ENCODE measurements at regions not wholly inside any gene's neighbourhood (a gene's known extent, or its start where the extent isn't known, plus 50 kb on each side); places are given as distances from the start of the nearest gene placed in this dataset.

DNA sequence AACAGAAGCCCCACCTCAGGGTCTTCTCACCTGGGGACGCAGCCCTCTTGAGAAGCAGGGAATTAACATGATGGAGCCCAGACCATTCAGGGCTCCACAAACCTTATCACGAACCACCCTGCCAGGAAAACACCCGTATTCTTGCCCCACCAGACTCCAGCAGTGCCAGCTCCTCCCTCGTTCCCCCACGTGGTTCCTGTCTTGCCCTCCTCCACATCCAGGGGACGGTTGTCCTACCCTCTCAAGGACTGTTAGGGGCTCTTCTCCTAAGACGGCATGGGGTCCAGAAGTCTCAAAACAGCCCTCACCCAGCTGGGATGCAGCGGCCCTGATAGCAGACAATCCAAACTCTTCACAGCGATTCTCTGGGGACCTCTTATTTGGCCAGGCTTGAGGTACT is 372.2 kb upstream of the HS6ST1 start:
- no peak for DNase-seq (ENCODE audit: low read depth)

DNA sequence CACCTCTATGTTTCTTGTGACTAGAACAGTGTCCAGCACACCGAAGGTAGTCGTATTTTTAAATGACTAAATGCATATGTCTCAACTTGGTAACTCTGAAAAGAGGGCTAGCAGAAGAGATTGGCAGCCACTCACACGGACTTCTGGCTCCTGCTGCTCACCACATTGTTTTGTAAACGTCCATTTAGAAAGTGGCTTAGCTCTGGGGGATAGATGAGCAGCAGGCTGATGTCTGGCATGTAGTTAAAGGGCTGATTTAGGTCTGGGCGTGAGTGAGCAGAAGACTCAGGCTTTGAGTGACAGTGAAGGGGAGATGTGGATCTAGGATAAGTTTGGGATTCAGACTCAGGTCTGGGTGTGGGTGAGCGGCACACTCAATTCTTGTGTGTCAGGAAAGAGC is 372.9 kb upstream of the HS6ST1 start:
- no peak for DNase-seq (ENCODE audit: low read depth)

DNA sequence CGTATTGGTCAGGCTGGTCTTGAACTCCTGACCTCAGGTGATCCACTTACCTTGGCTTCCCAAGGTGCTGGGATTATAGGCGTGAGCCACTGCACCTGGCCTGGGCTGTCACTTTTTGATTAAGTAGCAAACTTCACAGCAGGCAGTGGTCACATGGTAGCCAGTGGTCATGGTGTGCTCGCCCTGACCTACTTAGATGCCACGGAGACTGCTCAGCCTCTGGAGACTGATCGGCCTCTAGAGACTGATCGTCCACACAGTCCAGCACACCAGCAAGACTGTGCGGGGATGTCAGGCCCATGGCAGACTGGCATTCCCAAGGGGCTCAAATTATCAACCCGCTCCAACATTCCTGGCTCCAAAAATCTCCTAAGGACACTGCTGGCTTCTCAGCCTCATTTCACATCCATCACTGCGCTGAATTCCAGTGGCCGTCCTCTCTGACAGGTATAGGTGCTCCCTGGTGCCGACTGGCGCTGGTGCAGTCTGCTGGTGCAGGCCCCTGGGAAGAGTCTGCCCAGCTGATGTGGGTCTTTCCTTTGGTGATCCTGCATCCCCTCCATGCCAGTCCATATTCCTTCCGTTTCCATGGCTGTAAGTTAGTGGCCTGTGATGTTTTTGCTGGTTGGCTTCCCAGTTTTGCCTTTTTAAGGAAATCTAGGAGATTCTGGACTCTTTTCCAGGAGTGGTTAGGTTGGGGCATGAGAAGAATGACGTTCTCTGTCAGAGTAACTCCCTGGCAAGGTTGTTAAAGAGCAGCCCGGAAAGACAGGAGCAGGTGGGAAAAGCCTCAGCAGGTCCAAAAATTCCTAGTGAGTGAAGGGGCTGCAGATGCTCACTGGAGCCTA is 374.5 kb upstream of the HS6ST1 start:
- no peak for DNase-seq (ENCODE audit: low read depth)

DNA sequence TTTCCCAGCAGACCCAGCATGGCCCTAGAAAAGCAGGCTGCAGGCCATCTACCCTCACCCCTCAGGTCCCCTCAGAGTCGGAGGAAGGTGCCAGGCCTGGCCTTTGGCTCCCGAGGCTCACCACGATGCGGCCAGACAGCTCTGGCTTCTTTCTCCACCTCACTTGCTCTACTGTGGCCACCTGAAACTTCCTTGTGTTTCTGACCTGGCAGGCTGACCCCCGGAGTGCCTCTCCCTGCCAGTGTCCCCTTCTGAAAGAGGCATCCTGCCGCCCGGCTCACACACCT is 375.0 kb upstream of the HS6ST1 start:
- no peak for DNase-seq (ENCODE audit: low read depth)

DNA sequence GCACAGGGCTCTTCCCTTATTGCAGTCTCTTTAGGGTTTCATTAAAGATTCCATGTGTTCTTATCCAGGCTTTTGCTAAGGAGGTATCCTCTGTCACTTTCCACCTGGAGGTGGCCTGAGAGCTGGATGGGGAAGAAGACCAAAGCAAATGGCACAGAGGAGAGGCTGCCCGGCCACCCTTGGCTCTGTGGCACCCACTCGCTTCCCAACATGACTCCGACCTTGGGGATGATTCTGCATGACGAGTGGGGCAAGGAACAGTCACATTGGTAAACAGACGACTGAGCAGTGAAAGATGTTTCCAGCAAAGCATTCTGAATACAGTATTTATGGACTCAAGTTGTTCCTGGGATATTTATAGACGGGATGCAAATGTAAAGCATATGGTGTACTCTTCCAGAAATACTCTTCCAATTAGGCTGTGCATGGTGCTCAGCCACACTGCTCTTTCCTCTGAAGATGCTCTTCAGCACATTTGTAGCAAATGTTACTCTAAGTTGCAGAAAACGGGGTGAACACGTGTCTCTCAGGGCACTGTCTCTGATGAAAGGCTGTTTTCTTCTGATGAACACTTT is 377.1 kb upstream of the HS6ST1 start:
- DNase-seq (ENCODE audit: low read depth) = no peak

DNA sequence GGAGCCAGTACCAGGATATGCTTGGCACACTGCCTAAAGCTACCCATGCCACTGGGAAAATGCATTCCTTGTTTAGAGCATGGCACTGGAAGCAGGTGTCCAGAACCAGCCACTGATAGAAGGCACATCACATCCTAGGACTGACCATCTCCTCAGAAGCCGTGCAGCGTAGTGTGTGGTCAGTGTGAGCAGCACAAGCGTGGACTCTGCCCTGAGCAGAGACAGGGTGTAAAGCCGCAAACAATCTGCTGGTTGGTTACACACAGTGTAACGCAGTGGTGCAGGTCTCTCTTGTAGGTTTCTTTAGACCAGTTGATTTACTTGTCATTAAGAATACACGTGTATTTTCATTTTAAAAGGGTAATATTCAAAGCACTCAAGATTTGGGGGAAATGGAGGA is 377.8 kb upstream of the HS6ST1 start:
- no peak for DNase-seq (ENCODE audit: low read depth)

DNA sequence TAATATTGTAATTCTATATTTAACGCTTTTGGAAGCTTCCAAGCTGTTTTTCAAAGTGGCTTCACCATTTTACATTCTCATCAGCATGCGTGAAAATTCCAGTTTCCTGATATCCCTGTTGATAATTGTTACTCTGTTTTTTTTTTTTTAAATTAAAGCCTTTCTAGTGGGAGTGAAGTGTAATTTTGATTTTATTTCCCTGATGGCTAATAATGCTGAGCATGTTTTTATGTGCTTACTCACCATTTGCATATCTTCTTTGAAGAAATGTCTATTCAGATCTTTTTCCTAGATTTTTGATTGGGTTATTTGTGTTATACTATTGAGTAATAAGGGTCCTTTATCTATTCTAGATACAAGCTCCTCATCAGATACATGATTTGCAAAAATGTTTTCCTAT is 382.8 kb upstream of the HS6ST1 start:
- DNase-seq (ENCODE audit: low read depth) = no peak

DNA sequence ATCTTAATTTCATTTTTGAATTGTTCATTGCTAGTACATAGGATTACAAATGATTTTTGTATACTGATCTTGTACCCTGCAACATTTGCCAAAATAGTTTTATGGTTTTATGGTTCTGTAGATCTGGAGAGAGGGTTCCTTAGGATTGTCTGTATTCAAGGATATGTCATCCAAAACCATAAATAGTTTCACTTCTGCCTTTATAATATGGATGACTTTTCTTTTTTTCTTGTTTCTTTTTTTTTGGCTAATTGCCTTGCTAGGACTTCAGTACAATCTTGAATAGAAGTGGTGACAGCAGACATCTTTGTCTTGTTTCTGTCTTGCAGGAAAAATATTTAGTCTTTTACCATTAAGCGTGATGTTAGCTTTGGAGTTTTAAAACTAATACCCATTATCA is 383.9 kb upstream of the HS6ST1 start:
- no peak for DNase-seq (ENCODE audit: low read depth)

DNA sequence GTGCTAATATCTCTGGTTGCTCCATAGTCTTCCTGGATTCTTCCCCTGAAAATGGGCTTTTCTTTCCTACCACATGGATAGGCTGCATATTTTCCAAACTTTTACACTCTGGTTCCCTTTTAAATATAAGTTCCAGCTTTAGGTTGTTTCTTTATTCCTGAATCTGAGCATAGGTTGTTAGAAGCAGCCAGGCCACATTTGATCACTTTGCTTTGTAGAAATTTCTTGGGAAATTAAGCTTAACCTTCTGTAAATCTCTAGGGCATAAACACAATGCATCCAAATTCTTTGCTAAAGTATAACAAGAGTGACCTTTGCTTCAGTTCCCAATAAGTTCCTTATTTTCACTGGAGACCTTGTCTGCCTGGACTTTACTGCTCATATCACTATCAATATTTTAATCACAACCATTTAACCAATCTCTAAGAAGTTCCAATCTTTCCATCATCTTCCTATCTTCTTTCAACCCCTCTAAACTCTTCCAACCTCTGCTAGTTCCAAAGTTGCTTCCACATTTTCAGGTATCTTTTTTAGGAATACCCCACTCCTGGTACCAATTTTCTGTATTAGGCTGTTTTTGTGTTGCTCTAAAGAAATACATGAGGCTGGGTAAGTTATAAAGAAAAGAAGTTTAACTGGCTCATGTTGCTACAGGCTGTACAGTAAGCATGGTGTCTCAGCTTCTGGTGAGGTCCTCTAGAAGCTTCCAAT is 389.6 kb upstream of the HS6ST1 start:
- no peak for DNase-seq (ENCODE audit: low read depth)

DNA sequence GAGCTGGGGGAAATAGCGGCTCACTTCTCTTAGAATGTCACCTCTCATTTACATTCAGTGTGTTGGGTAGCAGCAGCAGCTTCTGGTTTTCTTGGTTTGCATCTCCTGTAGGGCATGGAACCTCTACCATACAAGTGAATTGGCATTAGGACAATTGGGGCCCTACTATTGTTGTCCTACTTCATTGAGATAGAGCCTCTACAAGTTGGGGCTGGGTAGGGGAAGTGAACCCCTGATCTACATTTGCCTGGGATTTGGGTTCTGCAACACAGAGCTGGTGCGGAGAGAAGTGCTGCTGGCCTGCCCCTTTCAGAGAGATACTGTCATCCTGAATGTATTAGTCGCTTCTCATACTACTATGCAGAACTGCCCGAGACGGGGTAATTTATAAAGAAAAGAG is 391.6 kb upstream of the HS6ST1 start:
- no peak for DNase-seq (ENCODE audit: low read depth)

DNA sequence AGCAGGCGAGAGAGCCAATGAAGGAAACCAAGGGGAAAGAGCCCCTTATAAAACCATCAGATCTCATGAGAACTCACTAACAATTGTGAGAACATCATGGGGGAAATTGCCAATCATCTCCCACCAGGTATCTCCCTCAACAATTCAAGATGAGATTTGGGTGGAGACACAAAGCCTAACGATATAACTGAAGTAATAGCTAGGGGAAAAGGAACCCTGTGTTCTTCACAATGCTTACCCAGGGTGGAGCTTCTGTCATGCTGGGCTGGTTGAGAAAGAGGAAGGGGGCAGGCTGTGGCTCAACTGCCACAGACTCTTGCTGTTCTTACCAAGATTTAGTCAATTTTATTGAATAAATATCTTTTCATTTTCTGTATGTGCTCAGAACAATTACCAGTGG is 392.1 kb upstream of the HS6ST1 start:
- no peak for DNase-seq (ENCODE audit: low read depth)

DNA sequence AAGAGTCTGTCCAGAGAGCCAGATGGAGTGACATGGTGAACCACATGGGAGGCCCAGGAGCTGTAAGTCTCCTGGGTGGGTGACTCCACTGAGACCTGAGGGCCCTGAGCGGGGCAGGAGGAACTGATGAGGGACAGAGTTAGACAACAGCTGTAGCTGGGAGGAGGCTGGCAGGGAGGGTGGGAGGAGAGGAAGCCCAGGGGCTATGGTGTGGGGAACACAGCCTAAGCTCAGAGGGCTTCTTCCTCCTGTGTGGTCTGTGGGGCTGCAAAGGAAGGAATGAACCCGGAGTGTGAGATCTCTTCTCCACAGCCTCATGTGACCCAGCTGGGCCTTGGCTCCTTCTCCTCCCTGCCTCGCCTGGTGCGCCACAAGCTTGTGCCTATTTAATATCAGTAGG is 395.6 kb upstream of the HS6ST1 start:
- no peak for DNase-seq (ENCODE audit: low read depth)

DNA sequence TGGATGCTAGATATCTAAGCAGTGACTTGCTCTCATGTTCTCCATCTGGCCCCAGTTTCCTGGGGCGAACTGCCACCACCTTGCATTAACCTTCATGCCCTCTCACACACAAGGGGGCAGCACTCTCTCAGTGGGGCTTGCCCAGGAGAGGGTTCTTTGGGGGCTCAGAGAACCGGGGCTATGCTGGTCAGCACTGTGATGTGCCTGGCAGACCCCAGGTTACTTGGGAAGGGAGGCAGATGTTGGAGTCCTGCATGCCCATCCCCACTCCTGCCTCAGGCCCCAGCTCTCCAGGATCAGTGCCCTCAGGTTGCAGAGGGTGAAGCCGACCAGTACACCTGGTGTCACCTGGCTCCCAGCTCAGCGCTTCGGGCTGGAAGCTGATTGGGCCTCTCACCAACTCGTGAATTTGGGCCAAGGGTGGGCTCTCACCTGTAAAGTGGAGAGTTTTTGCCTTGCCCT is 396.2 kb upstream of the HS6ST1 start:
- no peak for DNase-seq (ENCODE audit: low read depth)

DNA sequence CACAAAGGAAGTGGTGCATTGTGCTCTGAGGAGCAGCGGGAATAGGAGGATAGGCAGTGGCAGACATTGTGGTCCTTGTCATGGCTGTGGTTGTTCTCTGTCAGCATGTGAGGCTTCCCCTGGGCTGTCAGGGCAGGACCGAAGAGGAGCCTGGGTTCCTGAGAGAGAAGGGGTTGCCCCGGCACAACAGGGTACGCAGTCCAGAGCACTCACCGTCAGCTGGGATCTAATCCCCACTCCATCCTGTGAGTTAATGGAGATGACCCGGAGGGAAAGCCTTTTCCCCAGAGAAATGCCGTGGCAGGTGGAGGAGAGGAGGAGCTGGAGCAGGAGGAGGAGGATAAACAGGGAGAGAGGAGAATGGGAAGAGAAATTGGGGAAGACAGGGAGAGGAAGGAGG is 396.7 kb upstream of the HS6ST1 start:
- DNase-seq (ENCODE audit: low read depth) = no peak

DNA sequence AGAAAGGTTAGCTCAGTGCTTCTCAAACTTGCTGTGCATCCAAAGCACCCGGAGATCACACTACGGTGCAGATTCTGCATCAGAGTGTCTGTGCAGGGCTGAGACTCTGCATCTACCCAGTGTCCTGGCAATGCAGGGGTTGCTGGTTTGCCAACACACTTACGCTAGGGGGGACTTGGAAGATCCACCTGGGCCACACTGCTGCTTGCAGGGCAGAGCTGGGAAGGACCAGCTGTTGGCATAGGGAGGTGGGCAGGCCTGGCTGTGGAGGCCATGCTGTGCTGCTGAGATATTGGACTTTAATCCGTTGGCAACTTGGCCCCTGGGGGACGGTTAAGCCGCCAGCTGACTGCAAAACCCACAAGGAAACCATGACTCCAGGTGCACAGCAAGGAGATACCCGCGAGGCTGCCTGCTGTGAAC is 397.6 kb upstream of the HS6ST1 start:
- DNase-seq (ENCODE audit: low read depth) = no peak

DNA sequence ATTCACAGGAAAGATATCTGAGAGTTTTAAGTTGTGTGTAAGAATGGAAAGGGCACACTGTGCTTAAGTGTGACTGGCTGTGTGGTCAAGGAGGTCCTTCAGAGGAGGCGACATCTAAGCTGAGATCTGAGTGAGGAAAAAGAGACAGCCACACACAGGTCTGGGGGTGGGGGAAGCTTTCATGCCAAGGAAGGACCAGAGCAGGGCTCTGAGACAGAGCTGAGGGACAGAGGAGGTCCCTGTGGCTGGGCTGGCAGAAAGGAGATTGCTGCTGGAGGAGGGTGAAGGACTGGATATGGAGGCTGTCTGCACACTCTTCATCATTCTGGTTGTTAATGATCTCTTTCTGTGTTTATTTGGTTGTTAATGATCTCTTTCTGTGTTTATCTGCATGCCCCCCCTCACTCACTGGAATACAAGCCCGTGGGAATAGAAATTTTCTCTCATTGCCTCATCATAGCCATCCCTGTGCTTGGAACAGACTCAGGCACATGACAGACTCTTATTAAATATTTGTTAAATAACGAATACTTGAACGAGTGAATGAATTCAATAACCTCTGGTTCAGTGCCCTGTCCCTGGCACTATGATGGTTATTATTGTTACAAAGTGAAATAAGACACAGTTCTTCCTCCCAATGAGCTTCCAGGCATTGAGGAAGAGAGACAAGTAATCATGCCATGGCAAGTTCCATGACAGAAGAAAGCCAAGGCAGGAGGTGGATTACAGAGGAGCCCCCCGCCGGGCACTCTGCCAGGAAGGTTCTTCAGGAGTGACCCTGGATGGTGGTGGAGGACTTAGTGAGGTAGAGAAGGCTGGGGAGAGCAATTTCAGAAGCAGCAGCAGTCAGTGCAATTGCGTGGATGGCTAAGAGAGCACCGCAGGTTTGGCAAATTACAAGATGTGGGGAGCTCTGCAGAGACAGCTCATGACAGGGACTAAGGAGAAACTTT is 399.4 kb upstream of the HS6ST1 start:
- DNase-seq (ENCODE audit: low read depth) = no peak

DNA sequence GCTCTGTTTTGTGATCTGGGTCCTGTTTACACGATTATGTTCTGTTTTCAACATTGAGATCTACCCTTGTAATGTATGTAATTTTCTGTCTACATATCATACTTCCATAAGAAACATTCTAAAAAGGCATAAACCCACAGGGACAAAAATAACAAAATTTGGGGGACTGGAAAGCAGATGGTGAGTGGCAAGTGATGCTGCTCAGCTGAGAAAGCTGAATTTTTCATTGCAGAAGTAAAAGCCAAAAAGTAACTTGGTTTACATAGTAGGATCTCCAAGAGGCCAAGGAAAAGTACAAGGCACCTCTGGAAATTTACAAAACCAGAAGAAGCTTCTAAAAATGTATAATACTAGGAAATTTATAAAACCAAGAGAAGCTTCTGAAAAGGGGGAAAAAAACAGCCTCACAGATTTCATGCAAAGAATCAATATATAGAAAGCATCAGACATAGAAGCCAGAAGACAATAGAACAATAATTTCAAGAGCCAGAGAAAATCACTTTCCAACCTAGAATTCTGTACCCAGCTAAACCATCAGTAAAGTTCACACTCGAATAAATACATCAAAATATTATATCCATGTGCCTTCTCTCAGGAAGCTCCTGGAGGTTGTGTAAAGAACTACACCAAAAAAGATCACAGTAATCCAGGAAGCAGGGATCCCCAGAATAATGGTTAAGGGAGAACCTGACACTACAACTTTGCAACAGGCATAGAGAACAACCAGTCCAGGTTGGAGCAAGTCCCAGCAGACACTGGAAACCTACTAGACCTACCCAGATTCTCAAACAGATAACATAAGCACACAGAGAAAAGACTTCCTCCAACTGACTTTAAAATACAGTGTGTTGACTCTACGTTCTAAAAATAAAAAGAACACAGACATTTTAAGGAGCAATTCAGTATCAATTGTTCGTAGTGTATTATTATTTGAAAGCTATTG is 401.7 kb upstream of the HS6ST1 start:
- DNase-seq (ENCODE audit: low read depth) = no peak

DNA sequence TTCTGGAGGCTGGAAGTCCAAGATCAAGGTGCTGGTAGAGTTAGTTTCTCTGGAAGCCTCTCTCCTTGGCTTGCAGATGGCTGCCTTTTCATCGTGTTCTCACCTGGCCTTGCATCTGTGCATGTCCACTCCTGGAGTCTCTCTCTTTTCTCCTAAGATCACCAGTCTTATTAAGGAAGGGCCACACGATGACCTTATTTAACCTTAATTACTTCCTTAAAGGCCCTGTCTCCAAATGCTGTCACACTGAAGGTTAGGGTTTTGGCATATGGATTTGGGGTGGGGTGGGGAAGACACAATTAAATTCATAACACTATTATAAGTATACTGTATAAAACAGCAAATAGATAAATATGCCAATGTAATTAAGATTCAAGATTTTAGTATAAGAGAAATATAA is 402.4 kb upstream of the HS6ST1 start:
- DNase-seq (ENCODE audit: low read depth) = no peak

DNA sequence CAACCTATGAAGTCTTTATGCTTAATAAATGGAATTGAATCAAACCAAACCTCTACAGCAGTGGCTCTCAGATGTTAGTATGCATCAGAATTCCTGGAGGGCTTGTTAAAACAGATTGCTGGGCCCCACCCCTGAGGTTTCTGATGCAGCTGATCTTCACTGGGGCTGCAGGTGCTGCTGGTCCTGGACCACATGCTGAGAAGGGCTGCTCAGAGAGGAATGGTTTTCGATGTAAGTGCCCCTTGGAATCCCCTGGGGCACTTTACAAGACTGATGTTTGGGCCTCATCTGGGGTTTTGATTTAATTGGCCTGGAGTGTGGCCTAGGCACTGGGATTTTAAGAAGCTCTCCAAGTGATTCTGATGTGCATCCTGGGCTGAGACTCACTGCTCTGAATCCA is 403.8 kb upstream of the HS6ST1 start:
- DNase-seq (ENCODE audit: low read depth) = no peak

DNA sequence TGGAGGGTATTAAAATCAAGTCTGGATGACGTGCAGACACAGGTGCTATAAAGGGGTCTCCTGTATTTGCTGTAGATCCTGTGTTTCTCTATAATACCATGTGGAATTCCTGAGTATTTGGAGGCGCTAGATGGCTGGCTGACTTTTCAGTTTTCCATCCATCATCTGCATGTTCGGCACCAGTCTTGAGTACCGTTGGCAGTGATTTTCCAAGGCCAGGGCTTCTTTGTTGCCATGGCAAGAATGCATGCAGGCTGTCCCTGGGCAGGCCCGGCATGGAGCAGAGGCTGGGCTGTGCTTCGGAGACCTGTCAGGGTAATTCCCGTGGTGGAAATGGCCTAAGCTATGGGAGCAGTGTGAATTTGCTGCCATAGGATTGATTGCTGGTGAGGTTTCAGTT is 405.9 kb upstream of the HS6ST1 start:
- no peak for DNase-seq (ENCODE audit: low read depth)

DNA sequence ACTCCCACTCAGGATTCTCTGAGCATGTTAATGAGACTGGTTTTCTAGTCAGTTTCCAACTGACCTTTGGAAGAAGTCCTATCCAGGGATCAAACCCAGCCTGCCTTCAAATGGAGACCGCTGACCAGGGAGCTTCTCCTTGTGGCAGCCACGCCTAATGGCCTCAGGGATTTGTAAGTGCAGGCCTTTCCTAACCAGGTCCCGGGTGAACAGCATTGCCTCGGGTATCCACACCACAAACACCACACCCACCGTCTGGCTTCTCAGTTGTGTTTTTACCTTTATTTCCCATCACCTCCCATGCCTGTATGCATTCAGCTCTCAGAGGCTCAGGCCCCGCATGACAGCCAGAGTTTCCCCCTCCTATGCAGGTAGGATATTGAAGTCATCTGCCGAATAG is 406.3 kb upstream of the HS6ST1 start:
- no peak for DNase-seq (ENCODE audit: low read depth)
